ENCODE measurements at regions not wholly inside any gene's neighbourhood (a gene's known extent, or its start where the extent isn't known, plus 50 kb on each side); places are given as distances from the start of the nearest gene placed in this dataset.
"Not testable (repeated sequence)": the region's sequence is repeated elsewhere in the genome, so short reads cannot be mapped to it uniquely, and the experiment has no call there.

- TF ChIP-seq CREB1 (CRISPR knock-in tag; IDR thresholded peaks at IDR 0.05); MYBL2 (CRISPR knock-in tag; IDR thresholded peaks at IDR 0.05); NFE2L1 (CRISPR knock-in tag; IDR thresholded peaks at IDR 0.05); CTCF (IDR thresholded peaks at IDR 0.05); AR (CRISPR knock-in tag; IDR thresholded peaks at IDR 0.05); TEAD4 (CRISPR knock-in tag; IDR thresholded peaks at IDR 0.05); ZSCAN18 (CRISPR knock-in tag; IDR thresholded peaks at IDR 0.05); SMAD4 (CRISPR knock-in tag; IDR thresholded peaks at IDR 0.05); ZNF121 (CRISPR knock-in tag; IDR thresholded peaks at IDR 0.05); SP1 (CRISPR knock-in tag; conservative IDR thresholded peaks at IDR 0.05); NR2C2 (CRISPR knock-in tag; IDR thresholded peaks at IDR 0.05); E2F5 (CRISPR knock-in tag; IDR thresholded peaks at IDR 0.05); MLX (CRISPR knock-in tag; IDR thresholded peaks at IDR 0.05); JAZF1 (CRISPR knock-in tag; IDR thresholded peaks at IDR 0.05): not testable (repeated sequence)
These were observed 148.4 kb downstream of the OR4A5 start for GRCh38 chr11:54855047-54855446.
